Fibroblast of peridontal ligament (primary cell): ENCODE measurements at regions not wholly inside any gene's neighbourhood (a gene's known extent, or its start where the extent isn't known, plus 50 kb on each side); places are given as distances from the start of the nearest gene placed in this dataset.

ENCODE experiments used
- DNase-seq: peaks from one replicate; pipeline ENCODE4 v3.0.0-alpha.2; 2010; ENCODE audit errors: extremely low read depth

GRCh38 chr12:4106621-4107020 lies 166.9 kb upstream of the CCND2 start:
- no peak for DNase-seq

- DNase-seq, result no peak
These were observed 168.8 kb upstream of the CCND2 start for GRCh38 chr12:4104722-4105244.

GRCh38 chr12:4099276-4099675 lies 174.3 kb upstream of the CCND2 start:
- no peak for DNase-seq

- no peak for DNase-seq
These were observed 182.4 kb upstream of the CCND2 start for GRCh38 chr12:4091016-4091743.

GRCh38 chr12:4089956-4090355 lies 183.6 kb upstream of the CCND2 start:
- no peak for DNase-seq

GRCh38 chr12:4089121-4089606 lies 184.4 kb upstream of the CCND2 start:
- peak; percentile 18 for DNase-seq

GRCh38 chr12:4088451-4088850 lies 185.1 kb upstream of the CCND2 start:
- DNase-seq, result no peak

GRCh38 chr12:4086481-4086880 lies 187.1 kb upstream of the CCND2 start:
- DNase-seq, result no peak

GRCh38 chr12:4084573-4084972 lies 189.0 kb upstream of the CCND2 start:
- DNase-seq, result no peak

- no peak for DNase-seq
These were observed 190.7 kb upstream of the CCND2 start for GRCh38 chr12:4082809-4083403.

GRCh38 chr12:4080213-4080612 lies 193.3 kb upstream of the CCND2 start:
- DNase-seq, result no peak

GRCh38 chr12:4074129-4074528 lies 199.4 kb upstream of the CCND2 start:
- DNase-seq, result no peak

- no peak for DNase-seq
These were observed 196.4 kb upstream of the PARP11 start for GRCh38 chr12:4069670-4070010.

- DNase-seq, result no peak
These were observed 195.9 kb upstream of the PARP11 start for GRCh38 chr12:4068981-4069669.

GRCh38 chr12:4064008-4064407 lies 190.8 kb upstream of the PARP11 start:
- no peak for DNase-seq

- DNase-seq, result no peak
These were observed 186.8 kb upstream of the PARP11 start for GRCh38 chr12:4059898-4060568.

- no peak for DNase-seq
These were observed 184.0 kb upstream of the PARP11 start for GRCh38 chr12:4056910-4057845.

GRCh38 chr12:4054630-4055029 lies 181.4 kb upstream of the PARP11 start:
- DNase-seq, result no peak

- DNase-seq, result no peak
These were observed 179.5 kb upstream of the PARP11 start for GRCh38 chr12:4052691-4053090.

- DNase-seq, result no peak
These were observed 178.4 kb upstream of the PARP11 start for GRCh38 chr12:4051596-4051995.

GRCh38 chr12:4050340-4050739 lies 177.1 kb upstream of the PARP11 start:
- DNase-seq, result no peak
